ENCODE measurements at regions not wholly inside any gene's neighbourhood (a gene's known extent, or its start where the extent isn't known, plus 50 kb on each side); places are given as distances from the start of the nearest gene placed in this dataset.
A peak's percentile ranks its signal among the peaks of the same experiment; 100 is the strongest.
"Not testable (repeated sequence)": the region's sequence is repeated elsewhere in the genome, so short reads cannot be mapped to it uniquely, and the experiment has no call there.

DNA sequence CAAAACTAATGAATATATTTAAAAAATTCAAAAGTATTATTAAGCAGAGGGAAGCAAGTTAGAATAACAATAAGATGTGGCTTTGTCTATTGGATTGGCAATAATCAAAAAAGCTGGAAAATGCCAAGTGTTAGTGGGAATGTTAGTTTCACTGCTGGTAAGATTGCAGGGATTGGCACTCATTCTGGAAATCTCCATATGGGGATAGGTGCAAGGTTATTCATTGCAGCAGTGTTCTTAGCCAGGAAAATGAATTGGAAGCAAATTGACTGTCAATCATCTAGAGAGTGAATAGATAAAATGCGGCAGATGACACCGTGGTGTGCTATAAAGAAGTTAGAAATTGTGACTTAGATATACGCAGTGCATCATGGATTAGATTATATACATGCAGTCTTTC lies 1615.5 kb upstream of the PCDH7 start:
- DNase-seq (ENCODE audit: low read depth) = no peak

DNA sequence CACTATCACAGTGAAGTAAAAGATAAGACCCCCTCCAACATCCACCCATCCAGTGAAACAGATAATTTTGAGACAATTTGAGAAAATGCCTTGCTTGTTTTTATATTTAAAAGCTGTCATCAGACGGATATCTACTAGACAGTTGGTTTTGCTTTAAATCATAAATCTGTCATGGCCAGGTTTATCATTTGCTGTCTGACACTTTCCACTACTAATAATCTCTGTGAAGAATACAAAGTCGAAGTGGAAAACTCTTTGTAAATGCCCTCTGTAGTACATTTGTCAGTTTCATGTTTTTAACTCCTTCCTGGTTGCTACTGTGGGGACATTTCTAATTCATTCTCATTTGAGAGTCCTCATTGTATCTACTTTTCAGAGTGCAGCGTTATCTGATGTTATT lies 1606.2 kb upstream of the PCDH7 start:
- DNase-seq (ENCODE audit: low read depth) = no peak

DNA sequence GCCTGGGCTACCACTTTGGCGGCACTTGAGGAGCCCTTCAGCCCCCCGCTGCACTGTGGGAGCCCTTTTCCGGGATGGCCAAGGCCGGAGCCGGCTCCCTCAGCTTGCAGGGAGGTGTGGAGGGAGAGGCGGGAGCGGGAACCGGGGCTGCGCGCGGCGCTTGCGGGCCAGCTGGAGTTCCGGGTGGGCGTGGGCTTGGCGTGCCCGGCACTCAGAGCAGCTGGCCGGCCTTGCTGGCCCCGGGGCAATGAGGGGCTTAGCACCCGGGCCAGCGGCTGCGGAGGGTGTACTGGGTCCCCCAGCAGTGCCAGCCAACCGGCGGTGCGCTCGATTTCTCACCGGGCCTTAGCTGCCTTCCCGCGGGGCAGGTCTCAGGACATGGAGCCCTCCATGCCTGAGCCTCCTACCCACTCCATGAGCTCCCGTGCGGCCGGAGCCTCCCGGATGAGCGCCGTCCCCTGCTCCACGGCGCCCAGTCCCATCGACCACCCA lies 1602.9 kb upstream of the PCDH7 start:
- not testable (repeated sequence) for DNase-seq (ENCODE audit: low read depth)

DNA sequence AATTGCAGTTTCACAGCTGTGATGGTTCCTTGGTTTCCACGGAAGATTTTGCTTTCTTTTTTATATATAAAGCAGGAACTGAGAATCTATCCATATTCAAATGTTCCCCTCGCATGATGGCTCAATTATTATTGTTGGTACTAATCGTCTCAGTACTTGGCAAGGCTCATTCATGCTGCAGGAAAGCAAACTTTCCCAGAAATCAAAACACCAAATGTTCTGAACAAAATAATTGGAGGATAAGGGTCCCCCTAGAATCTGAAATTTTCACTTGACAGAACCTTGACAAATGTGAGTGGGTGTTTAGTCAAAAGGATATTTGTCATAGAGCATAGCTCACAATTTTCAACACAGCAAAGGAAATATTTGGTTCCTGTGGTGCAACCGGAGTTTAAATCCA lies 1598.6 kb upstream of the PCDH7 start:
- no peak for DNase-seq (ENCODE audit: low read depth)

DNA sequence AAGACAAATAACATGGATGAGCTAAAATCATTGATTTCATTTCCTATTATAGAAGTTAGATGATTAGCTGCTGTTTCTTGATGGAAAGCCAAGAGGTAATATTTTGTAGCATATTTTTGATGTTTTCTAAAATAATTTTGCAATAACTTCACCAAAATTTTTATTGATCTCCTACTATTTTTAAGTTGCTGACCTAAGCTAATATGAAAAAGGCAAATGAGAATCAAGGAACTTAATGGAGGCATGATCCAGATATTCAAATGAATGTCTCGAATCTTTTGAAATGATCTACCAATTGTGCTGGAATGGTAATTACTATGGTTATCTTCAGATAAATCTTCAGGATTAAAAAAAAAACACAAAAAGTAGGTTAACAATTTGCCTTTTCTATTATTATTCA lies 1591.4 kb upstream of the PCDH7 start:
- no peak for DNase-seq (ENCODE audit: low read depth)

DNA sequence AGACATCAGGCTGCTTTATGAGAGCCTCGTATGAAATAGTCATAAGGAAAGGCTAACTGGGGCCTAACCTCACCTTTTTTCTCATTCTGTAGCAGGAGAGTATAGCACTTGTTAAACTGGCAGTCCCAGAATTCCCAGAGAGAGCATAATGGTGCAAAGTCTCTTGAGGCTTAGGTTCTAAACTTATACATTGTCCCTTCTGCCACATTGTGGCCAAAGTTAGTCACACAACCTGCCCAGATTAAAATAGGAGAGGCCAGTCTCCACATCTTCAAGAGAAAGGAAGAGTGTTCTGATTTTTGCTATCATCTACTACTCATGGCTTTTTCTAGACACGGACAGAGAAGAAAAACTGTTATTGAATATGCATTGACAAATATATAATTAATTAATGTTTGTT lies 1588.9 kb upstream of the PCDH7 start:
- DNase-seq (ENCODE audit: low read depth) = no peak

DNA sequence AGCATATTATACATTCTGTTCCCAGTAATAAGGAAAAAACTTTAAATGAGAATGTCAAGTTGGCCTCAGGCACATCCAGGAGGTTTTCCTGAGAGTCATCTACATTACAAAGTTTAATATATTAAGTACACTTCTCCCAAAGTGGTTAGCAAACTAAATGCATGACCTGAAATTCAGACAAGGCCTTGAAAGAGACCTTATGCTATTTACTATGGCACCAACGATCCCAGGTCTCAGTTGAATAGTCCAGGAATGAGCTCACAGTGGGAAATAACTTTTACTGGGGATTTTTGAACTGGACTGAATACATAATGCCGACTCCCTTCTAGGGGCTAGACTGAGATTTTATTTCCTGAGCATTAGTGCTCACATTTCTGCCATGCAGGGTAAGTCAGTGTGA lies 1577.5 kb upstream of the PCDH7 start:
- DNase-seq (ENCODE audit: low read depth) = no peak

DNA sequence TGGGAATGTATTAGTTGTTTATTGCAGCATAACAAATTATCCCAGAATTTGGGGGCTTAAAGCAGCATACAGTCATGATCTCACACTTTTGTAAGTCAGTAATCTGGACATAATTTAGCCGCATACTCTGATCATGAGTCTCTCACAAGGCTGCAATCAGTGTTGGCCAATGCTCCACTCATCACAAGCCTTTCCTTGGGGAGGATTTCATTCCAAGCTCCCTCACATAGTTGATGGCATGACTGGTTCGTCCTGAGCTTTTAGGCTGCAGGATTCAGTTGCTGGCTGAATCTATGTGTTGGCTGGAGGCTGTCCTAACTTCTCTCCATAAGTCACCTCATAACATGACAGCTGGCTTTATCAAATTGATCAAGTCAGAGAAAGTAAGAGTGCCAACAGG lies 1568.6 kb upstream of the PCDH7 start:
- DNase-seq (ENCODE audit: low read depth) = no peak

DNA sequence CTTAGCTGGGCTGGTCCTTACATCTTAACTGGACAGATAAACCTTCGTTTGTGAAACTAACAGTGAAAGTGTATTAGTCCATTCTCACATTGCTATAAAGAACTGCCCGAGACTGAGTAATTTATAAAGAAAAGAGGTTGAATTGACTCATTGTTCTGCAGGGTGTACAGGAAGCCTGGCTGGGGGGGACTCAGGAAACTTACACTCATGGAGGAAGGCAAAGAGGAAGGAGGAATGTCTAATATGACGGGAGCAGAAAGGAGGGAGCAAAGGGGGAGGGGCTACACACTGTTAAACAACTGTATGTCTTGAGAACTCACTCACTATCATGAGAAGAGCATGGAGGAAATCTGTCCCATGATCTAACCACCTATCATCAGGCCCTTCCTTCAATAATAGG lies 1566.5 kb upstream of the PCDH7 start:
- no peak for DNase-seq (ENCODE audit: low read depth)

DNA sequence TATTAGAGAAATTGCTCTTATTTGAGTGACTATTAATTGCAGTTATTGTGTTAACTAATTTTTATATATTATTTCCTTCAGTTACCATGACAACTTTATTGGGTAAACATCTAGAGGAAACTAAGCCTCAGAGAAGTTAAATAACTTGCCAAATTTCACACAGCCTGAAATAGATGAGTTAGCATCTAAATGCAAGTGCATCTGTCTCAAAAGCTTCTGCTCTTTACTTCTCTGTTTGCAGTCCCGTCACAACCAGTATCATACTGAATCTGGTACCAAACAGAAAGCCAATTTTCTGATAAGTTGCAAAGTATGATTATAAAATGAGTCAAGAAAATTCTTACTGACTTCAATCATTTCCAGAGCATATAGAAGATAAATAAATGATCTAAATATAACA lies 1544.9 kb upstream of the PCDH7 start:
- no peak for DNase-seq (ENCODE audit: low read depth)

DNA sequence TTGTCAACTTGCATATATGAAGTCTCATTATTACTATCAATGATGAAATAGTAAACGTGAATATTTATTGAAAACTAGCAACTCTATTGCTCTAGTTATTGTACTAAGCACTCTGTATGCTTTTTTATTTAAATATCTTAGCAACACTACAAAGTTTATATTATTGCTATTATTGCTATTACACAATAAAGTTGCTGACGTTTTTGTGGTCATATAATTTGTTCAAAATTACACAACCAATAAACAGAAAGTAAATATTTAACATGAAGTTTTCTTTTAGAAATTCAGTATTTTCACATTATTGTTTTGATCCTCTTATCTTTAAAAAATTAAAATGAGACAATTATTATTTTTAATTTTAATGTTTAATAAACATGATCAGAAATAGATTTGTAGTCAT lies 1521.1 kb upstream of the PCDH7 start:
- no peak for DNase-seq (ENCODE audit: low read depth)

DNA sequence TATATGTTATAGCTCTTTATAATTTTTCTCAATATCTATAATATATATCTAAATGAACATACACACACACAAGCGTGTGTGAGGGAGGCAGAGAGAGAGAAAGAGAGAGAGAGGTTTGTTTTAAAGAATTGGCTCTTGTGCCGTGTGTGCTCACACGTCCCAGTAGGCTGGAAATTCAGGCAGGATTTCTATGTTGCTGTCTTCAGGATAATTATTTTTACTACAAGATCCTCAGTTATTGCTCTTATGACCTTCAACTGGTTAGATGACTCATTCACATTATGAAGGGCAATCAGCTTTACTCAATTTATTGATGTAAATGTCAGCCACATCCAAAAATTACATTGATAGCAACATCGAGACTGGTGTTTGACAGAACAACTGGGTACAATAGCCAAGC lies 1520.7 kb upstream of the PCDH7 start:
- no peak for DNase-seq (ENCODE audit: low read depth)

DNA sequence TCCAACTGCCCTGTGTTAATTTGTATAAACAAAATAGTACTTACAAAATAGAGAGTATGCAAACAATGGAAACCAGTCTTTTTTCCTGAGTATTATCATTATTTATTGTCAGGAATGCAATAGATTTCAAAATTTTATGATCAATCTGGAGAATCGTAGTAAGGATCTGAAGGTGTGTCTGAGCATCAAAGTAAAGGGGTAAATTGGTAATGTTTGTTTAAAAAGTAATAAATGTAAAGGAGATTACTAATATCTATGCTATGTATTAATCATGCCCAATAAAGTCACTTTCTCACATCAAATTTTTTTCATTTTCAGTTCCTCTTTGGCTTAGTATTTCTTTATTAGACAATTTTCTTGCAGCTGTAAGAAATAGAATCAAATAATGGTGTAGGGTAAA lies 1507.1 kb upstream of the PCDH7 start:
- DNase-seq (ENCODE audit: low read depth) = no peak

DNA sequence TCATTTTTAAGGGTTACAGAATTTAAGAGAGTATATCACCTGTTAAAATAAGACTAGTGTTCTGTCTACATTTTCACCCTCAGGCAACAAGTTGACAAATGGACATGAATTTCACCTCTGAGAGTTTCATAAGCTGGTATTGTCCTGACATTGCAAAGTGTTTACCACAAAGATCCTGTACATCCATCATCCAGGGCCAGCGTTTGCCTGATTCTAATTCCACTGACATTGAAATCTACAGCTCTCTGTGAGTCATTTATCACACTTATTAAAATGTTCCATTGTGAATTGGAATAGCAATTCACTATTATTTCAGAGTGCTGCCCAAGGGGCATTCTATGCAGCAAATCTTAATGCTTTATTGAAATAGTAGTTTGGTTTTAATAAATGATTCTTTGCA lies 1499.4 kb upstream of the PCDH7 start:
- DNase-seq (ENCODE audit: low read depth) = no peak

DNA sequence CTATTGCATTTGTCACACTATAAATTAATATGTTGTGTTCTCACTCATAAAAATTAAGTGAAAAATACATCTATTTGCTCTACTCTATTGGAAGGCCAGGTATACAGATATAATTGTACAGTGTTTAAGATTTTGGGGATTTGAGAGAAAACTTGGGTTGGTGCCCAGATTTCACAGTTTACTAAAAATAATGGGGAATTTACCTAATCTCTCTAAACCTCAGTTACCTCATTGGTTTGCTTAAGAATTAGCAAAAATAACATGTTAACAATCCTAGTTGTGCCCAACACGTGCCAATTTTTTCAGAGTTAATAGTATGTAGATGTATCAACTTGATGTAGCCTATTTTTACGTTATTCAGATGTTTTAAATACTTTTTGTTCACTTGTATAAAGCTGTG lies 1495.3 kb upstream of the PCDH7 start:
- no peak for DNase-seq (ENCODE audit: low read depth)

DNA sequence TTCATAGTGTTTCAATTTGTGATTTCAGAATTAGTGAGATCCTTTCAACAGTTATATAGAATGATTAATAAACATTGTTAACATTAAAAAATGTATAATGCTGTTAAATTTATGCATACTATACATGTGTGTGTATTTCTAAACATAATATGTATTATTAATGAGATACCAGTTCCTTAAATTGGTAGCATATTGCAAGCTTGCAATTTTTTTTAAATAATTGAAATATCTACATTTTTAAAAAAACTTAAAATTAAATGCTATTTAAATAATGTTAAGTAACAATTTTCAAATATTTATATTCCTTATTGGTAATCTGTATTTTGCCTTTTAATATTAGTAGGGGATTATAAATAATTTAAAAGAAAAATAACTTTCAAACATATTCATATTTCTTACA lies 1479.5 kb upstream of the PCDH7 start:
- DNase-seq (ENCODE audit: low read depth) = no peak

DNA sequence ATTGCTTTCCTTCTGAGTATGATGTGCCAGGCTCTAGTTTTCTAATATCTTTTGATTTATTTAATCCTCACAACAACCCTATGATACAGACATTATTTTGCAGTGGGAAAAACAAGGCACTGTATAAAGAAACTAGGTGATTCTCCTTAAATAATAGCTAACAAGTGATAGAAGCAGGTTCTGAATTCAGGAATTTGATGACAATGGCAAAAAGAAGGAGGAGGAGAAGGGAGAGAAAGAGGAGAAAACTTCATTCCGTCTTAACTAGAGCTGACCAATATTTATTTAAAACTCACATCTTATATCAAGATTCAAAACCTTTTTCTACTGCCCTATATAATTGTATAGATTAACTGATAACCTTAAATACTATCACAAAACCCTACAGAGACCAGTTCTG lies 1477.1 kb upstream of the PCDH7 start:
- DNase-seq (ENCODE audit: low read depth) = no peak

DNA sequence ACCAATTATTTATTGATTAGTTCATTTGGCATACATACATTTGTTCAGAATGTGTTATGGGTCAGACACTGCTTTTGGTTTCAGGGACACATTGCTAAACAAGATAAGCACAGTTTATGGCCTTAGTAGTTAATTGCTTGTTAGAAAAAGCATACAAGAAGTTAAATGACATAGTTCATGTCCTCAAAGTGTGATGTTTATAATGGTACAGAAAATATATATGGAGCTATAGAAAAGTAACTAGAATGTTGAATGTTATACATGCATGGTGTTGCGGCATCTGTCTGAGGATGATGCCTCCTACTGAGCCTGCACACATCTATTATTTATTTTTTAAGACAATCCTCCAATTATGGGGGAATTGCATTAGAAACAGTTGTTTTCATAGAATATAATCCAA lies 1476.3 kb upstream of the PCDH7 start:
- no peak for DNase-seq (ENCODE audit: low read depth)

DNA sequence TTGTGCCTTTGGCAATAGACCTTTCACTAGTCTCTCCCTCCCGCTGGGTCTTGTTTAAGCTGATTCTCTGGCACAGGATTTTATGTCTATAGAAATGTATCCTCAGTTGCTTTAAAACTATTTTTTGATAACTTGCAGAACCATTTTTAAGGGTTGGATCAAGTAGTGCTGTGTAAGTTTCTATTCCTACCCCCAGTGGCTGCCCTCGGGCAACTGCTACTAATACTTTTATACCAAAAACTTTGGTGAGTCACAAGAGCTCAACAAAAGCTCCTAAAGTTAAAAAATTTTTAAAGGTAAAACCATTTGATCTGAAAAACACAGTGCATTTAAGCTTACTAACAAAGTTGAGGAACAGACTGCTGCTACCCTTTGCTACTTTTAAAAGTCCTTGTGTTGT lies 1460.6 kb upstream of the PCDH7 start:
- DNase-seq (ENCODE audit: low read depth) = no peak

DNA sequence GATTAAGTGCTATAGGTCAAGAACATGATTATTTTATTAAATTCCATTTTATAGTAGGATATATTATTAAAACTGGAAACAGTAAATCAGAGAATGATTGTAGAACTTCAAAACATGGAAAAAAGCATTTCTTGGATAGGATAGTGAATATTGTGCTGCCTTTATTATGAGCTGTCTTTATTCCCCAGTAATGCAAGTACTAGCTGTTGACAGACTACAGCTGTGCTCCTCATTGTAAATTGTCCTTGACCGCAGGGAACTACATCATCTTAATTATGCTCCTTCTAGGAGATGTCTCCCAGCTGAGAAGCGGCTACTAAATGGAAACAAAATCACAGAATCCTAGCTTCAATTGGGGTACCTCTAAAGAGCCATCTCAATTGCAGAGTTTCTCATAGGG lies 1457.2 kb upstream of the PCDH7 start:
- DNase-seq (ENCODE audit: low read depth) = no peak

DNA sequence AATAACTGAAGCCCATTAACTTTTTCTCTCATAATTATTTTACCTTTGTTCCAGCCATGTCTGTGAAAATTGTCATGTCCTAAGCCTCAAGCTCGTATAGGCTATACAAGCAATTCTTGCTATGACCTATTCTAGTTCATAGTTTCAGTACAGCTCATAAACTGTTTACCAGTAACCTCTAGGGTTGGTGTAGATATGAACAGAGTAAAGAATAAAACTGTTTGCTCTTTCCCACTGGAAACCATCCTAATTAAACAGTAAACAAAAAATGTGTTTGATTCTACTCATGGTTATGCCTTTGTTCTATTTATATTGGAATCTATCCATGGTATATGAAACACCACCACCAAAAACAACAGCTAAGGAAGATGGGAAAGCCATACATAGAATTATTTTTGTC lies 1444.0 kb upstream of the PCDH7 start:
- no peak for DNase-seq (ENCODE audit: low read depth)

DNA sequence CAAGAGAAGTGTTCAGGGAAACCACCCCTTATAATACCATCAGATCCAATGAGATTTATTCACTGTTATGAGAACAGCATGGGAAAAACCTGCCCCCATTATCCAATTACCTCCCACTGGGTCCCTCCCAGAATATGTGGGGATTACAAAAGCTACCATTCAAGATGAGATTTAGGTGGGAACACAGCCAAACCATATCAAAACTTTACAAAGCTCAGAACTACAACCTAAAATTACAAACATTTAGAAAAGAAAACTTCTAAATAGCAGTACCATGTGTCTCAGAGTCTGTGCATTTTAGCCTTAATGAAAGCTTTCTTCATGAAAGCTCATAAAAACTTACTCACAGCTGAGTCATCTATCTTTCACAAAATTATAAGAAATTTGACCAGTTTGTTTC lies 1442.8 kb upstream of the PCDH7 start:
- no peak for DNase-seq (ENCODE audit: low read depth)

DNA sequence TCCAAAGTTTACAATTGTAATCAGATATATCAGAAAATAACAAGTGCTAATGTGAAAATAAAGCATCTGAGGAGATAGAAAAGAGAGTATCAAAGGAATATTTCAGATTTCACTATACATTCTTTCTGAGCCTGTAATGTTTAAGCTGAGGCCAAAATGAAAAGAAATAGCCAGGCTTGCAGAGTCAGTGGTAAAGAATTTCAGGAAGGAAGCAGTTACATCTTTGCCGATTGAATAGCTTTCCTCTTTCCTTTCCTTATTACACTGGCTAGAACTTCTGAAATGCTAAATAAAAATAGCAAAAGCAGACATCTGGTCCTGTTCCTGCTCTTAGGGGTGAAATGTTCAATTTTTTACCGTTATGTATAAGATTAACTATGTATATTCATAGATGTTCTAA lies 1441.6 kb upstream of the PCDH7 start:
- peak; percentile 1 for DNase-seq (ENCODE audit: low read depth)

DNA sequence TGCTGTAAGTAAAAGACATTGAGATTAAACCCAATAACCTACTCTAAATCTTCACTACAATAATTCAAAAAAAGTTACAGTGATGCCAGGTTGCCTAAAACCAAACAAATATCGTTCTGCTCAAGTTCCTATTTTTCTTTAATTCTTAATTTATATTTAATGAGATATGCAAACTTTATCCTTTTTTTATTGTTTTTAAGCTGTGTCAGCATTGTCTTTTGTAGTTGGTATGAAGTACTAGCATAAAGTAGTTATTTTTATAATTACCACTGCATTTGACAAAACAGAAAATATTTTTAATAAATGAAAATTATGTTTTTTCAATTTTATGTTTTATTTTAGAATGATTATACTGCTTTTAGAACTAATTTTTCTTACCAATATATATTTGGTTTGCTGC lies 1431.1 kb upstream of the PCDH7 start:
- no peak for DNase-seq (ENCODE audit: low read depth)

DNA sequence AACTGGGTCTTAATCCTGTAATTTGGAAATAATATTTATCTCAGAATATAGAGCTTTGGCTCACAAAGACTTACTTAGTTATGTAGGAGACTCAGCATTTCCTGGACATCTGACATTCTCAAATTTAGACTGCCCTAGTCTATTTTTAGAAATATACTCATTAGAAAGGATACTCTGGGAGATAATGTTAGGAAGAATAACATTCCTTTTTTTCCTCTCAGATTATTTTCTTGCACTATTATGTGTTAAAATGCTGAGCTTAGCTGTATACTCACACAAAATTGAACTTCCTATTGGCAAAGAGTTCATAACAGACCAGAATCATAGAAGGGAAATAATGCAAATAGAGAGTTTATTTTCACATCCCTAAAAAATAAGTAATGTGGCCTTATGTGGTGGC lies 1424.9 kb upstream of the PCDH7 start:
- DNase-seq (ENCODE audit: low read depth) = no peak

Measured in HS-27A (cell line).